ENCODE measurements at regions not wholly inside any gene's neighbourhood (a gene's known extent, or its start where the extent isn't known, plus 50 kb on each side); places are given as distances from the start of the nearest gene placed in this dataset.

- H3K27me3 ChIP-seq (replicated peaks in 1 of 4; ENCODE audit: control extremely low read depth in 1 of 4, control insufficient read depth in 3 of 4, insufficient read depth in 4 of 4, low read length in 3 of 4): no peaks in the 10 kb centered on the region
- no peaks in the 10 kb centered on the region for H3K79me2 ChIP-seq (ENCODE audit: control insufficient read depth, insufficient read depth, low read length)
- ChIA-PET POLR2A (no interaction called here), CTCF (interaction anchor here (0.6 kb wide), 1 partner anchor 104 kb away, joined by 3 read pairs; no protein-coding TSS in a partner anchor)
- DNase-seq: no peak
- no peaks in the 10 kb centered on the region for H3K36me3 ChIP-seq (replicated peaks in 1 of 2; ENCODE audit: control extremely low read depth in 1 of 2, control insufficient read depth in 1 of 2, extremely low read depth in 1 of 2, insufficient read depth in 2 of 2, low read length in 1 of 2)
- no peak overlapping the region for H2AFZ ChIP-seq (ENCODE audit: insufficient read depth, low read depth, low read length, poor library complexity, severe bottlenecking)
- no peaks in the 10 kb centered on the region for H3K27me3 Mint-ChIP-seq
- no peak overlapping the region for H3K4me2 ChIP-seq (replicated peaks; ENCODE audit: low read depth, low read length, poor library complexity, severe bottlenecking)
- H3K4me3 Mint-ChIP-seq: no peak overlapping the region
- no peak overlapping the region for H3K4me3 ChIP-seq (ENCODE audit: control extremely low read depth in 1 of 5, extremely low read depth in 1 of 5, insufficient read depth in 1 of 5, low read depth in 2 of 5, low read length in 4 of 5)
- no peak for TF ChIP-seq EZH2 (IDR thresholded peaks at IDR 0.05; ENCODE audit: borderline replicate concordance, insufficient read depth, low read depth, low read length, poor library complexity, severe bottlenecking)
- TF ChIP-seq, protein P1, sequence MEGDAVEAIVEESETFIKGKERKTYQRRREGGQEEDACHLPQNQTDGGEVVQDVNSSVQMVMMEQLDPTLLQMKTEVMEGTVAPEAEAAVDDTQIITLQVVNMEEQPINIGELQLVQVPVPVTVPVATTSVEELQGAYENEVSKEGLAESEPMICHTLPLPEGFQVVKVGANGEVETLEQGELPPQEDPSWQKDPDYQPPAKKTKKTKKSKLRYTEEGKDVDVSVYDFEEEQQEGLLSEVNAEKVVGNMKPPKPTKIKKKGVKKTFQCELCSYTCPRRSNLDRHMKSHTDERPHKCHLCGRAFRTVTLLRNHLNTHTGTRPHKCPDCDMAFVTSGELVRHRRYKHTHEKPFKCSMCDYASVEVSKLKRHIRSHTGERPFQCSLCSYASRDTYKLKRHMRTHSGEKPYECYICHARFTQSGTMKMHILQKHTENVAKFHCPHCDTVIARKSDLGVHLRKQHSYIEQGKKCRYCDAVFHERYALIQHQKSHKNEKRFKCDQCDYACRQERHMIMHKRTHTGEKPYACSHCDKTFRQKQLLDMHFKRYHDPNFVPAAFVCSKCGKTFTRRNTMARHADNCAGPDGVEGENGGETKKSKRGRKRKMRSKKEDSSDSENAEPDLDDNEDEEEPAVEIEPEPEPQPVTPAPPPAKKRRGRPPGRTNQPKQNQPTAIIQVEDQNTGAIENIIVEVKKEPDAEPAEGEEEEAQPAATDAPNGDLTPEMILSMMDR (IDR thresholded peaks at IDR 0.05): no peak
- intact Hi-C loops (cut with micrococcal nuclease): no loop called here
- no peaks in the 10 kb centered on the region for H3K4me1 ChIP-seq (ENCODE audit: control insufficient read depth in 2 of 2, insufficient read depth in 2 of 2, low read length in 2 of 2)
- no peak for ATAC-seq (ENCODE audit: low read depth)
- no peak overlapping the region for H3K27ac ChIP-seq (ENCODE audit: low read length in 2 of 2)
- H4K20me1 ChIP-seq (ENCODE audit: control insufficient read depth, insufficient read depth, low read length, poor library complexity, severe bottlenecking): no peaks in the 10 kb centered on the region
- WGBS (ENCODE audit: insufficient coverage): 94% methylated on average over 4 of the region's 4 CpGs
- no peaks in the 10 kb centered on the region for H3K4me1 Mint-ChIP-seq
- H3K27ac Mint-ChIP-seq: no peak overlapping the region
- H3K9me3 ChIP-seq (ENCODE audit: control extremely low read depth in 1 of 3, control insufficient read depth in 2 of 3, insufficient read depth in 1 of 3, low read length in 2 of 3): peaks cover 0 to 1% (median 0%) of the 10 kb centered on the region in 3 donors
- no peaks in the 10 kb centered on the region for H3K9me3 Mint-ChIP-seq (ENCODE audit: insufficient read depth)
- no peak overlapping the region for H3K9ac ChIP-seq (ENCODE audit: low read length)
Observed at GRCh38 chr10:33410860-33411234, 76.4 kb upstream of the NRP1 start.

DNA sequence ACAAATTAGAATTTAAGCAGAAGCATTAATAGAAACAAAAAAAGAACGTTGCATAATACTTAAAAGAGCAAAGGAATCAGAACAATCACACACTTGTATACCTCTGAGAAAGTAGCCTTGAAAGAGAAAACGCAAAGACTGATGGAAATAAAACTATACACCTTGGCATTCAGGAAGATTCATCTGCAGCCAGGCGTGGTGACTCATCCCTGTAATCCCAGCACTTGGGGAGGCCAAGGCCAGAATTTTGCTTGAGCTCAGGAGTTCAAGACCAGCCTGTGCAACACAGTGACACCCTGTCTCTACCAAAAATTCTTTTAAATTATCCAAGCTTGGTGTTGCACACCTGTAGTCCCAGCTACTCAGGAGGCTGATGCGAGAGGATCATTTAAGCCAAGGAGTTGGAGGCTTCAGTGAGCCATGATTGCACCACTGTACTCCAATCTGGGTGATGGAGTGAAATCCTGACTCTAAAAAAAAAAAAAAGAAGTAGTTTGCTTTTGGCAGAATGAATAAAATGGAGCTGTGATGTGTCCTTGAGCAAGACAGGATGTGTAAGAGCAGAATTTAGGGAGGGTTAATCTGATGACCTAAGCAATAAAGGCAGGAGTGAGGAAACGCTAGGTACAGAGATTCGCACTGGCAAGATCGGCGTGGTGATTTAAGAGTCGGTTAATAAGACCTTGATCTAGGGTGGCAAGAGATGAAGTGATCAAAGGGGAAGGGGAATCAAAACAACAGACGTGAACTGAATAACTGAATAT, 75.8 kb upstream of the NRP1 start:
- no peak overlapping the region for H3K9ac ChIP-seq (ENCODE audit: low read length)
- no peak overlapping the region for H3K27ac Mint-ChIP-seq
- H3K27ac ChIP-seq (ENCODE audit: low read length in 2 of 2): no peak overlapping the region
- ATAC-seq (ENCODE audit: low read depth) (no peak), DNase-seq (no peak)
- H3K79me2 ChIP-seq (ENCODE audit: control insufficient read depth, insufficient read depth, low read length): no peaks in the 10 kb centered on the region
- no peaks in the 10 kb centered on the region for H4K20me1 ChIP-seq (ENCODE audit: control insufficient read depth, insufficient read depth, low read length, poor library complexity, severe bottlenecking)
- H3K36me3 ChIP-seq (replicated peaks in 1 of 2; ENCODE audit: control extremely low read depth in 1 of 2, control insufficient read depth in 1 of 2, extremely low read depth in 1 of 2, insufficient read depth in 2 of 2, low read length in 1 of 2): no peaks in the 10 kb centered on the region
- H3K27me3 ChIP-seq (replicated peaks in 1 of 4; ENCODE audit: control extremely low read depth in 1 of 4, control insufficient read depth in 3 of 4, insufficient read depth in 4 of 4, low read length in 3 of 4): no peaks in the 10 kb centered on the region
- ChIA-PET CTCF (interaction anchor here (0.6 to 0.7 kb wide), 2 partner anchors 103 to 682 kb away, joined by 3 read pairs; no protein-coding TSS in a partner anchor), POLR2A (no interaction called here)
- intact Hi-C loops (cut with micrococcal nuclease): no loop called here
- no peak overlapping the region for H3K4me2 ChIP-seq (replicated peaks; ENCODE audit: low read depth, low read length, poor library complexity, severe bottlenecking)
- no peak overlapping the region for H2AFZ ChIP-seq (ENCODE audit: insufficient read depth, low read depth, low read length, poor library complexity, severe bottlenecking)
- no peak overlapping the region for H3K4me3 Mint-ChIP-seq
- TF ChIP-seq, protein P1 (IDR thresholded peaks at IDR 0.05): no peak
- TF ChIP-seq EZH2 (IDR thresholded peaks at IDR 0.05; ENCODE audit: borderline replicate concordance, insufficient read depth, low read depth, low read length, poor library complexity, severe bottlenecking): no peak
- no peaks in the 10 kb centered on the region for H3K9me3 Mint-ChIP-seq (ENCODE audit: insufficient read depth)
- no peaks in the 10 kb centered on the region for H3K4me1 Mint-ChIP-seq
- no peak overlapping the region for H3K4me3 ChIP-seq (ENCODE audit: control extremely low read depth in 1 of 5, extremely low read depth in 1 of 5, insufficient read depth in 1 of 5, low read depth in 2 of 5, low read length in 4 of 5)
- peaks cover 0 to 1% (median 0%) of the 10 kb centered on the region in 3 donors for H3K9me3 ChIP-seq (ENCODE audit: control extremely low read depth in 1 of 3, control insufficient read depth in 2 of 3, insufficient read depth in 1 of 3, low read length in 2 of 3)
- WGBS (ENCODE audit: insufficient coverage): 70% methylated on average over 8 of the region's 10 CpGs
- H3K27me3 Mint-ChIP-seq: no peaks in the 10 kb centered on the region
- no peaks in the 10 kb centered on the region for H3K4me1 ChIP-seq (ENCODE audit: control insufficient read depth in 2 of 2, insufficient read depth in 2 of 2, low read length in 2 of 2)

All from B cell (primary cell).